H54 (cell line): ENCODE measurements at regions not wholly inside any gene's neighbourhood (a gene's known extent, or its start where the extent isn't known, plus 50 kb on each side); places are given as distances from the start of the nearest gene placed in this dataset.
A peak's percentile ranks its signal among the peaks of the same experiment; 100 is the strongest.

Source experiments
- DNase-seq: peaks from one replicate; pipeline ENCODE4 v3.0.0; 2011; ENCODE audit warnings: low spot score, mixed read lengths; ENCODE audit not compliant: insufficient read length
- FAIRE-seq: peaks from 3 replicates; lab custom pipeline; 2011; peaks lifted over from hg19 to GRCh38; lab: Jason Lieb, UNC
- POLR2A ChIP-seq: IDR thresholded peaks from 2 replicates; pipeline ENCODE4 v1.6.1; 2011; ENCODE audit warnings: low read depth, mild to moderate bottlenecking, low read length

- FAIRE-seq (no peak), DNase-seq (no peak)
- TF ChIP-seq POLR2A = no peak
Observed at GRCh38 chr19:16016226-16017137, 59.8 kb upstream of the TPM4 start.

DNA sequence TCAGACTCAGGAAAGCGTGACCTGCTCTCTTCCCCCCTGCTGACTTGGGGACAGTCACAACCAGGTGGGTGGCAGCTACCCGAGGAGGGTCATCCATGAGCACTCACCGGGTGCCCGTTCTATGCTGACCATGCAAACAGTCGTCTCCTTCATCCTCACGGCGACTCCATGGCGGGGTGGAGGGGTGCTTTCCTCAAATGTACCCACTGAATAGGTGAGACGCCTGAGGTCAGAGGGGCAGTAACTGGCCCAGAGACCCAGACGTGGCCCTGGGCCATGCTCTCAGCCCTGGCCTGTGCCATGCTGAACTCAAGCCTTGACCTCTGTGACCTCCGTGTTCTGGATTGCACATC lies 59.2 kb upstream of the TPM4 start:
- FAIRE-seq (no peak), DNase-seq (no peak)
- TF ChIP-seq POLR2A = no peak

GRCh38 chr19:16018106-16018755 lies 58.1 kb upstream of the TPM4 start:
- FAIRE-seq (no peak), DNase-seq (no peak)
- no peak for TF ChIP-seq POLR2A

DNA sequence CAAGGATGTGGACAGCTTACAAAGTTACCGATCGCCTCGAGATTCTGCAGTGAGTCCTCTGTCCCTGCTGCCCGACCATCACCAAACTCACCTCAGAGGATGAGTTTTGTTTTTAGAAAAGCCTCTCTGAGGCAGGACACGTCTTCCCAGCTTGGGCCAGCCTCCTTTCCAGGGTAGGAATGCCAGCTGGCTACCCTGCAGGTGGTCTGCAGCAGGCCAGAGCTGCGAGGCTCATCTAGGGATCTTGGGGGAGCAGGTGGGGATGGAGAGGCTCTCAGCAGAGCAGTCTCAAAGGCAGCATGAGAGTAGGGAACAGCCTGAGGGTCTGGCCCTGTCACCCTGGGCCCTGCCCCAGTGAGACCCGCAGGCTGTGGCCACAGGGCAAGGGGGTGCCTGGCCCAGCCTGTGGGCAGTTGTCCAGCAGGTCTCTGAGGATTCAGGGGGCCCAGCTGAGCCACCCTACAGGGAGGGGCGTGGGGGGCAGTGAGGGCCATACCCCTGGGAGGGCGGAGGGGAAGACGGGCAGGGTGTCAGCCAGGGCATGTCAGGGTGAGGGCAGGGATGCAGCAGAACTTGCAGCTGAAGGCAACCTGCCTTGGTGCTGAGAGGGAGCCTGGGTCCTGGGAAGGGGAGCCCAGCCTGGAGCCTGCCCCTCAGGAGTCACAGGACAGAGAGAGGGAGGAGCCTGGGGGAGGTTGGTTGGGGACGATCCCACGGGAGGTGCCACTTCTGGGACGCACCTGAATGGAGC lies 57.3 kb upstream of the TPM4 start:
- FAIRE-seq (no peak), DNase-seq (no peak)
- no peak for TF ChIP-seq POLR2A

GRCh38 chr19:16019691-16020448 lies 56.4 kb upstream of the TPM4 start:
- FAIRE-seq (no peak), DNase-seq (no peak)
- no peak for TF ChIP-seq POLR2A

- TF ChIP-seq POLR2A = no peak
- no peak for FAIRE-seq
- DNase-seq = no peak
Observed at GRCh38 chr19:16021796-16022195, 54.5 kb upstream of the TPM4 start.

GRCh38 chr19:16022251-16022650 lies 54.0 kb upstream of the TPM4 start:
- FAIRE-seq = no peak
- no peak for DNase-seq
- TF ChIP-seq POLR2A = no peak

GRCh38 chr19:16022681-16023080 lies 53.6 kb upstream of the TPM4 start:
- TF ChIP-seq POLR2A = no peak
- FAIRE-seq (no peak), DNase-seq (no peak)

GRCh38 chr19:16023146-16023915 lies 53.0 kb upstream of the TPM4 start:
- DNase-seq (no peak), FAIRE-seq (no peak)
- TF ChIP-seq POLR2A = no peak

DNA sequence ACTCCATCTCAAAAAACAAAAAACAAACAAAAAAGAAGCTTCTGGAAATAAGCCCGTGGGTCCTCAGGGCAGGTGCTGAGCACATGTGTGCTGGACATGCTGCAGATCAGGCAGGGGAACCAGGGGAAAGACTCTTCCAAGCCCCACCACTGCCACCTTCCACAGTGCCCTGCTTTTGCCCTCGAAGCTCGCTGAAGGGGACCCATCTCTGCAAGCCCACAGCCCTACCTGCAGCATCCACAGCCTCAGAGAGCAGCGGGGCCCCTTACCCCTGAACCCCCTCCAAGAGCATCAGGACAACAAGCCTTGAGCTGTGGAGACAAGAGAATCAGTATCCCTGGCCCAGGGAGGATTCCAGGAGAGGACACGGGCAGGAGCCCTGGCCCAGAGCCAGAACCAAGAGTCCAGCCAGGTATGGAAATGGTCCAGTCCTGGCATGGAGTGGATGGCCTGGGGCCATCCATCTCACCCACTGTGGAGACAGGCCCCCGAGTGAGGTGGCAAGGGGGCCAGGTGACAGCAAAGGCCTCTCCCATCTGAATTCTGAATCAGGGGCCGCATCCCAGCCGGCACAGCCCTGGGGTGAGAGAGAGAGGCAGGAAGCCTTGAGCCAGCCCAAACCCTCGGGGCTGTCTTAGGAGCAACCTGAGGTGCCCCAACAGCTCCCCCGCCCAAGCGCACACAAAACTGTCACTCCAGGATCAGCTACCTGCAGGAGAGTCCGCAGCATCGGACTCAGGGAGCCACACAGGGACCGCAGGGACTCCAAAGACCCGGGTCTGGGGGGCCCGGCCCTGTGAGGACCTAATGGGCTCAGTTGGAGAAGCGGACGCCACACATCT lies 51.8 kb upstream of the TPM4 start:
- DNase-seq = no peak
- no peak for TF ChIP-seq POLR2A
- FAIRE-seq = no peak

DNA sequence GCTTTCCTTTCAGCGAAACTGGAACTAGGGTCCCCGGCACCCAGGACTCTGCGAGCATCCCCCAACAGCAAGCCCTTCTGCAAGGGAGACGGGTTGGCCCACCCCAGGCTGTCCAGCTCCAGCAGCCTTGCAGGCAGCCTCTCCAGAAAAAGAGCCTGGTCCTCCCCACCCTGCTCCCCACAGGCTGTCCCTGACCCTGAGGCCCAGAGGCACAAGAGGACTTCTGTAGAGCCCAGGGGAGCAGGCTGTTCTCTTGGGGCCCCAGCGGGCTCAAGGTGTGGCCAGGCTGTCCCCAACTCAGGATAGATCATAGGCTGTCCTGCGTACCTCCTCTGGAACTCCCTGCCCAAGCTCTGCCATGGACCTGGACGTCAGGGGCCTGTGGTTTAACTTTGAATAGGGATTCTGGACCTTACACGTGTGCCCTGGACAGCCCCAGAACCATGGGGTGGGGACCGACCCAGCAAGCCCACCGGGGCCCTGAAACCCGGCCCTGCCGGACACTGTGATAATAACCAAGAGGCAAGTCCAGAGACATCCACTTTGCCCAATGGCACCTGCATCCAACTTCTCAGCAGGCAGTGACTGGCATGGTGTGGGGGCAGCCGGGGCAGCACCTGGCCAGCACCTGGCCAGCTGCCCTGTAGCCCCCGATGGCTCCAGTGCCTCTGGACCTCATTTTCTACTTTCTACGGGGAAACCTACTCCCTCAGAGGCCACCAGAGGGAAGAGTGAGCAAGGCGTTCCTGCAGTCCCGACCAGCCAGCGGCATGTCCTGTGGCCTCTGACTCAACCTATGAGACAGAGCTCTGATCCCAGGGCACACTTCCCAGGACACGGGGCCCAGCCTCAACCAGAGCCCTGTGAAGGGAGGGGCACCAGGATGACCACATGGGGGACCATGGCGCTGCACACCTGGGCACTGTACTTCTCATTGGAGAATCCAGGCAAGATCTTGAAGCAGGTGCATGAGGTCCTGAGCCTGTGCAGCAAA lies 50.9 kb upstream of the TPM4 start:
- peak; percentile 96 for DNase-seq
- FAIRE-seq = peak; percentile 85
- TF ChIP-seq POLR2A = no peak
